ENCODE measurements at regions not wholly inside any gene's neighbourhood (a gene's known extent, or its start where the extent isn't known, plus 50 kb on each side); places are given as distances from the start of the nearest gene placed in this dataset.

DNA sequence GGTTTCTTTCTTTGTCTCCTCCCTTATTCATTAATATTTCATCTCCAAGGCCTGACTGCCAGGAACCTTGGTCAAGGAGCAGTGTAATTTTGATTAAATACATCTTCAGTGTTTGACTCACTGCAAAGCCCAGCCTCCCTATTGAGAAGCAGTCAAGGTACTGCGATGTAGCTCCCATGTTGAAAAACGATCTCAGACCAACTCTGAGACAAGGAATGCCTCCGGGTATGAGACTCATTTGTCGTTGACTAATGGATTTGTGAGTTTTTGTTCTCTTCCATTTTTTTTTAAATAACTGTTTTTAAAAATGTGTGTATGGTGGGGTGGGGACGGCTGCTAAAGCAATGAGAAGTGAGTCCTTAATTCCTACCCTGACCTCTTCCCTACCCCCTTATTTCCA is 361.6 kb downstream of the SOX11 start:
- DNase-seq (ENCODE audit: low spot score) = no peak
- H3K4me3 ChIP-seq = no peak overlapping the region
- no peak for ATAC-seq (ENCODE audit: insufficient number of reproducible peaks, low FRiP score, low read depth)
- H3K27me3 ChIP-seq (replicated peaks; ENCODE audit: insufficient read depth) = no peaks in the 10 kb centered on the region
- no peak overlapping the region for H3K27ac ChIP-seq
- TF ChIP-seq, protein P1, sequence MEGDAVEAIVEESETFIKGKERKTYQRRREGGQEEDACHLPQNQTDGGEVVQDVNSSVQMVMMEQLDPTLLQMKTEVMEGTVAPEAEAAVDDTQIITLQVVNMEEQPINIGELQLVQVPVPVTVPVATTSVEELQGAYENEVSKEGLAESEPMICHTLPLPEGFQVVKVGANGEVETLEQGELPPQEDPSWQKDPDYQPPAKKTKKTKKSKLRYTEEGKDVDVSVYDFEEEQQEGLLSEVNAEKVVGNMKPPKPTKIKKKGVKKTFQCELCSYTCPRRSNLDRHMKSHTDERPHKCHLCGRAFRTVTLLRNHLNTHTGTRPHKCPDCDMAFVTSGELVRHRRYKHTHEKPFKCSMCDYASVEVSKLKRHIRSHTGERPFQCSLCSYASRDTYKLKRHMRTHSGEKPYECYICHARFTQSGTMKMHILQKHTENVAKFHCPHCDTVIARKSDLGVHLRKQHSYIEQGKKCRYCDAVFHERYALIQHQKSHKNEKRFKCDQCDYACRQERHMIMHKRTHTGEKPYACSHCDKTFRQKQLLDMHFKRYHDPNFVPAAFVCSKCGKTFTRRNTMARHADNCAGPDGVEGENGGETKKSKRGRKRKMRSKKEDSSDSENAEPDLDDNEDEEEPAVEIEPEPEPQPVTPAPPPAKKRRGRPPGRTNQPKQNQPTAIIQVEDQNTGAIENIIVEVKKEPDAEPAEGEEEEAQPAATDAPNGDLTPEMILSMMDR (IDR thresholded peaks at IDR 0.05) = no peak
- no peaks in the 10 kb centered on the region for H3K4me1 ChIP-seq (ENCODE audit: control insufficient read depth in 1 of 2, low read depth in 2 of 2)
- no peaks in the 10 kb centered on the region for H3K36me3 ChIP-seq
- no peaks in the 10 kb centered on the region for H3K9me3 ChIP-seq

DNA sequence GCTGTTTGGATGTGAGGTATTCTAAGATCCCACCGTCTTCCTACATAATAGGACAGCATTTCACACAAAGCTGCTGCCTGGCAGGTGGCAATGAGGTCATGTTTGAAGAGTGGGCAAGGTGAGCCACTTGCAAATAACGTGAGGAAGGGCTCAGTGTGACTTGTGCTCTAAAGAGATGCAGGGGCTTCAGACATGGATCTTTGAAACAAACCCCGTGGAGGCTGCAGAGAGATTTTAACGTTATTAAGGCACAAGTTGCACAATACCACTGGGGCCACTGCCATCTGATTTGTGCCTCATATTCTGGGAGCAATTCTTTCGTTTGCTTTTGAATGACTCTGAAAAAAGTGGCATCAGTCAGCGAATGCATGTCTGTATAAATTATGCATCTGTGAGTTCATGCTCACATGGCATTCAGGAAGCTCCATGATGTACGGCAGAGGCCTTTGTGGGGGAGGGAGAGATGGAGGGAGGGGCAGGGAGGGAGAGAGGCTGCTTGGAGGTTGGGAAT is 362.0 kb downstream of the SOX11 start:
- DNase-seq (ENCODE audit: low spot score) (no peak), ATAC-seq (ENCODE audit: insufficient number of reproducible peaks, low FRiP score, low read depth) (no peak)
- H3K27ac ChIP-seq = no peak overlapping the region
- no peaks in the 10 kb centered on the region for H3K36me3 ChIP-seq
- no peaks in the 10 kb centered on the region for H3K9me3 ChIP-seq
- no peak overlapping the region for H3K4me3 ChIP-seq
- TF ChIP-seq, protein P1 (IDR thresholded peaks at IDR 0.05) = no peak
- no peaks in the 10 kb centered on the region for H3K4me1 ChIP-seq (ENCODE audit: control insufficient read depth in 1 of 2, low read depth in 2 of 2)
- H3K27me3 ChIP-seq (replicated peaks; ENCODE audit: insufficient read depth) = no peaks in the 10 kb centered on the region

DNA sequence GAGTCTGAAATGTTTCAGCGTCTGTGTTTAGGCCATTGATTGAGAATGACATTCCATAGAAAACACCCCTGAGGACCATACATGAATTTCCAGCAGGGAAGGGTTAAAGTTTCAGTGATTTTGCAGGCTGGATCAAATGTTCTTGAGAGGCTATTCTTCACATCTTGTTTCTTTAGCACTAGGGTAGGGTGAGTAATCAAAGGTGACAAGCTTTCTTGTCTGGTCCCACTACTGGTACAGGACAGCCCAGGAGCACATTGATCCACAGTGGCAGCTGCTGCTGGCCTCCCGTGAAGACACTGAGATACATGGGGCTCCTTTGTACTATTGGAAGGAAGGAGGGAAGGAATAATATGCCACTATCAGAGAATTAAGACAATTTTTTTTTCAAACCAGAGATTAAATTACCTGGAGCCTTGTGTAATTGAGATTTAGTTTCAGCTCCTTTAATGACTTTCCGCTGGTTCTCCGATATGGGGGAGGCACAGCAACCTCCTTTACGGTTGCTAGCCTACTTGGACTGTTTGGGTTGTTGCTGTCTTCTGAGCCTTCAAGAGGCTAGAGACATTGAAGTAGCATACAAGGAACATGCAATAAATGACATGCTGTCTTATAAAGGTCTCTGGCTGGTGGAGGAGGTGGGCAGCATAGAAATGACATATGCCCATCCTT is 368.9 kb downstream of the SOX11 start:
- TF ChIP-seq, protein P1 (IDR thresholded peaks at IDR 0.05) = no peak
- H3K27me3 ChIP-seq (replicated peaks; ENCODE audit: insufficient read depth) = no peaks in the 10 kb centered on the region
- H3K36me3 ChIP-seq = no peaks in the 10 kb centered on the region
- no peak for DNase-seq (ENCODE audit: low spot score)
- no peak overlapping the region for H3K4me3 ChIP-seq
- H3K4me1 ChIP-seq (ENCODE audit: control insufficient read depth in 1 of 2, low read depth in 2 of 2) = no peaks in the 10 kb centered on the region
- H3K9me3 ChIP-seq = no peaks in the 10 kb centered on the region
- no peak overlapping the region for H3K27ac ChIP-seq
- no peak for ATAC-seq (ENCODE audit: insufficient number of reproducible peaks, low FRiP score, low read depth)

DNA sequence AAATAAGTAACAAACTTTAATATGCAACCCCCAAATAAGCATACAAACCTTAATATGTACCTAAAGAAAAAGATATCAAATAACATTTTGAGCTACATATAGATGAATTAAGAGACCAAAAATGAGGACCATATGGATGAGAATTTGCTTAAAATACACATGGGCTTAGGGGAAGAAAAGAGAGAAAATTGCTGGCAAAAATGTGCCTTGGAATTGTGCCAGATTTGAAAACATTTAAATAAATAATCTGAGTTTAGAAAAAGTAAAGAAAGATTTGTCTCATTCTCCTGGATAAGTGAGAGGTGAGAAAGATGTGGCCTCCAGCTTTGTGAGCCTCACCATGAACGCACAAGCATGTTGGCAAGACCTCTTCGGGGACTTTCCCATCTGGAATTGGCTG is 372.6 kb downstream of the SOX11 start:
- Histone ChIP-seq H3K4me1 (ENCODE audit: control insufficient read depth in 1 of 2, low read depth in 2 of 2) (no peaks in the 10 kb centered on the region), H3K36me3 (no peaks in the 10 kb centered on the region), H3K4me3 (no peak overlapping the region), H3K9me3 (no peaks in the 10 kb centered on the region), H3K27ac (no peak overlapping the region), H3K27me3 (replicated peaks; ENCODE audit: insufficient read depth) (no peaks in the 10 kb centered on the region)
- DNase-seq (ENCODE audit: low spot score) (no peak), ATAC-seq (ENCODE audit: insufficient number of reproducible peaks, low FRiP score, low read depth) (no peak)
- TF ChIP-seq, protein P1 (IDR thresholded peaks at IDR 0.05) = no peak

DNA sequence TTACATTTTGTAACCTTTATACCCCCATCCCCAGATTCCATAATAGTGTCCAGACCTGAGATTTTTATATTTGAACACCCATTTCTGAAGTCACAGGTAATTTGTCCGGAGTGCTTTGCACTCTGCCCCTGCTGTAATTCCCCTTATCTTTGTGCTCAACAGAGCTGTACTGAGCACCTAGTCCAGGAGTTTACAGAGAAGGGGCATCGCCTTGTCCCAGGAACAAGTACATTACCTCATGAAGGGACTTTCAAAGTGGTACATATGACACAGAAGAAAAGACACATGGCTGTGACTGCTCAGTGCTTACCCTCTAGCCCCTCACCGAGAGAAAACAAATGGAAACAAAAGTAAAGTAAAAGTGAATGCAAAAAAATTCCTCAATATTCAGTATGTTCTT is 373.5 kb downstream of the SOX11 start:
- TF ChIP-seq, protein P1 (IDR thresholded peaks at IDR 0.05) = no peak

More for the DNA sequence above, 373.5 kb downstream of the SOX11 start:
- DNase-seq (ENCODE audit: low spot score) = no peak
- H3K4me3 ChIP-seq = no peak overlapping the region
- H3K36me3 ChIP-seq = no peaks in the 10 kb centered on the region
- H3K27me3 ChIP-seq (replicated peaks; ENCODE audit: insufficient read depth) = no peaks in the 10 kb centered on the region
- H3K27ac ChIP-seq = no peak overlapping the region
- H3K9me3 ChIP-seq = no peaks in the 10 kb centered on the region
- no peak for ATAC-seq (ENCODE audit: insufficient number of reproducible peaks, low FRiP score, low read depth)
- no peaks in the 10 kb centered on the region for H3K4me1 ChIP-seq (ENCODE audit: control insufficient read depth in 1 of 2, low read depth in 2 of 2)
